ENCODE measurements at regions not wholly inside any gene's neighbourhood (a gene's known extent, or its start where the extent isn't known, plus 50 kb on each side); places are given as distances from the start of the nearest gene placed in this dataset.

- no peak for TF ChIP-seq CTCF (IDR thresholded peaks at IDR 0.05)
- TF ChIP-seq ATF3 (CRISPR knock-in tag; conservative IDR thresholded peaks at IDR 0.05) = no peak
- no peak for TF ChIP-seq CDX4 (CRISPR knock-in tag; IDR thresholded peaks at IDR 0.05; ENCODE audit: borderline replicate concordance)
- no peak for TF ChIP-seq AFF4 (CRISPR knock-in tag; IDR thresholded peaks at IDR 0.05; ENCODE audit: borderline replicate concordance)
- TF ChIP-seq RELA (CRISPR knock-in tag; IDR thresholded peaks at IDR 0.05; ENCODE audit: borderline replicate concordance) = no peak
- no peak for TF ChIP-seq NFYB (CRISPR knock-in tag; conservative IDR thresholded peaks at IDR 0.05; ENCODE audit: low read depth)
- TF ChIP-seq TEAD4 (CRISPR knock-in tag; IDR thresholded peaks at IDR 0.05) = no peak
- TF ChIP-seq TCF7 (CRISPR knock-in tag; IDR thresholded peaks at IDR 0.05; ENCODE audit: low read depth) = no peak
- no peak for TF ChIP-seq ESRRA (CRISPR knock-in tag; IDR thresholded peaks at IDR 0.05; ENCODE audit: borderline replicate concordance)
- no peak for TF ChIP-seq NFE2L1 (CRISPR knock-in tag; IDR thresholded peaks at IDR 0.05)
Measured at GRCh38 chr2:13284688-13285087, 568.0 kb downstream of the TRIB2 start.

All from WTC11 (cell line).